MM.1S (cell line): ENCODE measurements at regions not wholly inside any gene's neighbourhood (a gene's known extent, or its start where the extent isn't known, plus 50 kb on each side); places are given as distances from the start of the nearest gene placed in this dataset.

Source experiments
- CTCF ChIP-seq: fragments of 300-600 bp; sonication (generic); IDR thresholded peaks from 2 replicates; pipeline ENCODE4 v1.5.1; 2016; ENCODE audit warnings: antibody characterized with exemption, low read length, mixed read lengths
- EZH2 ChIP-seq: fragments of 300-600 bp; sonication (generic); optimal IDR thresholded peaks from 2 replicates; pipeline ENCODE3; 2017; ENCODE audit warnings: low read depth, mild to moderate bottlenecking, antibody characterized with exemption, low read length, mixed read lengths

DNA sequence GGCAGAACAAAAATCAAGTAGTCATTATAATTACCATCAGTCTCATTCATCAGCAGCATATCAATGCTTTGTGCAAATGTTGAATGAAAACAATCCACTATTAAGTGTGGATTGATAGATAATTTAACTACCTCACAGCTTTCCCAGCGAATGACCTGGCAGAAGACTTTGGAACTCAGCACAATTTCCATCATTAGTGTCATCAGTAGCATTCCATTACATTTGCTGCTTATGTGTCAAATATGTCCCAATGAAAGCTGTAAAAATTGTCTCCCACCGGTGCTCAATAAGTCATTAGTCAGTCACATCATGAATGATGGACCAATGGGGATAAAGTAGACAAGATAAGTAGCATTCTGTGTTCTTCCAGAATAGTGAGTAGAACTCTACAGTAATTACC lies 1513.5 kb upstream of the PRR20A start:
- TF ChIP-seq CTCF (no peak), EZH2 (no peak)
